GM23338 (cell line): ENCODE measurements at regions not wholly inside any gene's neighbourhood (a gene's known extent, or its start where the extent isn't known, plus 50 kb on each side); places are given as distances from the start of the nearest gene placed in this dataset.

Experiments
- ATAC-seq: fragments of 200-7000 bp; cut with Tn5 transposase; 3 replicates; pipeline ENCODE4 v1.9.1; 2020
- DNase-seq: peaks from one replicate; pipeline ENCODE4 v3.0.0-alpha.2; 2015; ENCODE audit warnings: low spot score
- H2AFZ ChIP-seq: fragments of 200-600 bp; sonication (generic); 2 replicates; pipeline ENCODE4 v1.8.0; 2016; ENCODE audit warnings: antibody characterized with exemption, mild to moderate bottlenecking, moderate library complexity
- H3F3A ChIP-seq: fragments of 200-600 bp; sonication (generic); replicated peaks from 2 replicates; pipeline ENCODE4 v1.8.0; 2017; ENCODE audit warnings: antibody characterized with exemption, mixed run types, low read depth
- H3K27ac ChIP-seq: fragments of 200-600 bp; sonication (generic); 2 replicates; pipeline ENCODE4 v1.6.1; 2016; ENCODE audit warnings: low read depth
- H3K27me3 ChIP-seq: fragments of 200-600 bp; sonication (generic); 2 replicates; pipeline ENCODE4 v1.8.0; 2016; ENCODE audit warnings: mild to moderate bottlenecking, mixed run types, moderate library complexity; ENCODE audit not compliant: insufficient read depth
- H3K36me3 ChIP-seq: fragments of 200-600 bp; sonication (generic); 2 replicates; pipeline ENCODE4 v1.8.0; 2016; ENCODE audit warnings: mild to moderate bottlenecking; ENCODE audit not compliant: insufficient read depth
- H3K4me1 ChIP-seq: fragments of 200-600 bp; sonication (generic); 2 replicates; pipeline ENCODE4 v1.8.0; 2016; ENCODE audit warnings: mild to moderate bottlenecking, moderate library complexity; ENCODE audit not compliant: insufficient read depth
- H3K4me2 ChIP-seq: fragments of 200-600 bp; sonication (generic); 2 replicates; pipeline ENCODE4 v1.7.1; 2017; ENCODE audit warnings: mixed run types
- H3K4me3 ChIP-seq: fragments of 200-600 bp; sonication (generic); 2 replicates; pipeline ENCODE4 v1.6.1; 2016; ENCODE audit warnings: mixed run types
- H3K79me2 ChIP-seq: fragments of 200-600 bp; sonication (generic); replicated peaks from 2 replicates; pipeline ENCODE4 v1.8.0; 2017; ENCODE audit warnings: mild to moderate bottlenecking; ENCODE audit not compliant: insufficient read depth
- H3K9me2 ChIP-seq: fragments of 200-600 bp; sonication (generic); 2 replicates; pipeline ENCODE4 v1.8.0; 2017; ENCODE audit not compliant: insufficient read depth
- H4K20me1 ChIP-seq: fragments of 200-600 bp; sonication (generic); replicated peaks from 2 replicates; pipeline ENCODE4 v1.8.0; 2017; ENCODE audit warnings: mild to moderate bottlenecking; ENCODE audit not compliant: insufficient read depth
- H3K27ac Mint-ChIP-seq: 2 replicates; pipeline ENCODE4 v1.8.0; 2020; ENCODE audit warnings: inconsistent platforms, mild to moderate bottlenecking, moderate library complexity, mixed read lengths
- H3K27me3 Mint-ChIP-seq: 3 replicates; pipeline ENCODE4 v1.8.0; 2022; ENCODE audit warnings: low read depth, mild to moderate bottlenecking, moderate library complexity, mixed read lengths, inconsistent platforms; ENCODE audit not compliant: insufficient read depth, poor library complexity
- H3K36me3 Mint-ChIP-seq: 3 replicates; pipeline ENCODE4 v1.8.0; 2021; ENCODE audit warnings: low read depth, mild to moderate bottlenecking, inconsistent platforms, moderate library complexity, mixed read lengths
- H3K4me1 Mint-ChIP-seq: 3 replicates; pipeline ENCODE4 v1.8.0; 2020; ENCODE audit warnings: mild to moderate bottlenecking, inconsistent platforms, mixed read lengths
- H3K4me3 Mint-ChIP-seq: 3 replicates; pipeline ENCODE4 v1.8.0; 2021; ENCODE audit warnings: moderate library complexity, mild to moderate bottlenecking, inconsistent platforms, mixed read lengths
- H3K9me3 Mint-ChIP-seq: 3 replicates; pipeline ENCODE4 v1.8.0; 2020; ENCODE audit warnings: moderate library complexity, mild to moderate bottlenecking, inconsistent platforms, mixed read lengths
- EZH2 ChIP-seq: fragments of 200-600 bp; sonication (generic); IDR thresholded peaks from one replicate; pipeline ENCODE4 v1.8.0; 2017; ENCODE audit warnings: antibody characterized with exemption, mild to moderate bottlenecking, low read depth; ENCODE audit not compliant: unreplicated experiment
- POLR2AphosphoS5 ChIP-seq: IDR thresholded peaks from 2 replicates; pipeline ENCODE4 v1.6.1; 2016; ENCODE audit warnings: antibody characterized with exemption, low read depth
- ZNF331 ChIP-seq: fragments of 250-450 bp; sonication (Bioruptor Pico); IDR thresholded peaks from 2 replicates; pipeline ENCODE4 v1.5.0; 2020; ENCODE audit warnings: low read depth, mild to moderate bottlenecking, moderate library complexity
- TF ChIP-seq, protein P1 (sequence below): IDR thresholded peaks from one replicate; pipeline ENCODE4 v1.6.1; 2018; ENCODE audit warnings: antibody characterized with exemption; ENCODE audit not compliant: unreplicated experiment
- TF ChIP-seq, protein P2 (sequence below): IDR thresholded peaks from 2 replicates; pipeline ENCODE4 v1.6.1; 2016; ENCODE audit warnings: antibody characterized with exemption
- TF ChIP-seq, protein P3 (sequence below), 2 experiments: fragments of 200-600 bp in 1 of 2; sonication (generic) in 1 of 2; conservative IDR thresholded peaks; 2 replicates each; pipeline versions ENCODE4 v1.5.1 to v1.6.1; 2016 to 2017; ENCODE audit warnings: antibody characterized with exemption in 2 of 2, low read depth in 2 of 2, mild to moderate bottlenecking in 2 of 2, moderate library complexity in 1 of 2

DNA sequence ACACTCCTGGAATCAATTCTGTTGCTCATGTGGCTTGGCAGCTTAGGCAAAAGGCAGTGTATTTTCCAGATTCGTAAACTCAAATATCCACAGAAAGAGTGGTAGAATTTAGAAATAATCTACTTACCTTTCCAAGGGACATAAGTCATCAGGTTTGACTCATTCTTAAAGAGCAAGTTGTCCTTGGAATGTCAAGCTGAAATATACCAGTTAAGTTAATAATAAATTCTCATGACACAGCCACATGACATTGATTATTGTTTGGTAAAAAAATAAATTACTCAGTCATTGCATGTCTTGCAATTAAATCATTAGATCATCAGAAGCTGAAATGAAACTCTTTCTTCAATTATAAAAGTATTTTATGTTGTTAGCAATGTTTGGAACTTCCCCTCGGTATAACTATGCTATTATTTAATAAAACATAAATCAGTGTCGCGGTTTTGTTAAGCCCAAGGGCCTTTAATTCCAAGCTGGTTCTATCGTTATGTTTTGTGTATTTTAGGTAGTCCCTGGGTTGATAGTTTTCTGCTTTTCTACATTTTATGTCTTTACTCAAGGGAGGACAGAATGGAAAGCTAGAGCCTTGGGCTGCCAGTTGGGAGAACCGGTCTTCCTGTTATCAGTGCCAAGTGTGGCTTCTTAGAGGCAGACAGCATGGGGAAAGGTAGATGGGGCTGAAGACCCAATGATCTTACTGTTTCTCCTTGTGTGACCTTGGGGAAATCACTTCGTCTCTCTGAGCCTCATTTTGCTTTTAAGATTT, 79.3 kb upstream of the PRLR start (continued):
- TF ChIP-seq, protein P1, sequence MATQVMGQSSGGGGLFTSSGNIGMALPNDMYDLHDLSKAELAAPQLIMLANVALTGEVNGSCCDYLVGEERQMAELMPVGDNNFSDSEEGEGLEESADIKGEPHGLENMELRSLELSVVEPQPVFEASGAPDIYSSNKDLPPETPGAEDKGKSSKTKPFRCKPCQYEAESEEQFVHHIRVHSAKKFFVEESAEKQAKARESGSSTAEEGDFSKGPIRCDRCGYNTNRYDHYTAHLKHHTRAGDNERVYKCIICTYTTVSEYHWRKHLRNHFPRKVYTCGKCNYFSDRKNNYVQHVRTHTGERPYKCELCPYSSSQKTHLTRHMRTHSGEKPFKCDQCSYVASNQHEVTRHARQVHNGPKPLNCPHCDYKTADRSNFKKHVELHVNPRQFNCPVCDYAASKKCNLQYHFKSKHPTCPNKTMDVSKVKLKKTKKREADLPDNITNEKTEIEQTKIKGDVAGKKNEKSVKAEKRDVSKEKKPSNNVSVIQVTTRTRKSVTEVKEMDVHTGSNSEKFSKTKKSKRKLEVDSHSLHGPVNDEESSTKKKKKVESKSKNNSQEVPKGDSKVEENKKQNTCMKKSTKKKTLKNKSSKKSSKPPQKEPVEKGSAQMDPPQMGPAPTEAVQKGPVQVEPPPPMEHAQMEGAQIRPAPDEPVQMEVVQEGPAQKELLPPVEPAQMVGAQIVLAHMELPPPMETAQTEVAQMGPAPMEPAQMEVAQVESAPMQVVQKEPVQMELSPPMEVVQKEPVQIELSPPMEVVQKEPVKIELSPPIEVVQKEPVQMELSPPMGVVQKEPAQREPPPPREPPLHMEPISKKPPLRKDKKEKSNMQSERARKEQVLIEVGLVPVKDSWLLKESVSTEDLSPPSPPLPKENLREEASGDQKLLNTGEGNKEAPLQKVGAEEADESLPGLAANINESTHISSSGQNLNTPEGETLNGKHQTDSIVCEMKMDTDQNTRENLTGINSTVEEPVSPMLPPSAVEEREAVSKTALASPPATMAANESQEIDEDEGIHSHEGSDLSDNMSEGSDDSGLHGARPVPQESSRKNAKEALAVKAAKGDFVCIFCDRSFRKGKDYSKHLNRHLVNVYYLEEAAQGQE = no peak

DNA sequence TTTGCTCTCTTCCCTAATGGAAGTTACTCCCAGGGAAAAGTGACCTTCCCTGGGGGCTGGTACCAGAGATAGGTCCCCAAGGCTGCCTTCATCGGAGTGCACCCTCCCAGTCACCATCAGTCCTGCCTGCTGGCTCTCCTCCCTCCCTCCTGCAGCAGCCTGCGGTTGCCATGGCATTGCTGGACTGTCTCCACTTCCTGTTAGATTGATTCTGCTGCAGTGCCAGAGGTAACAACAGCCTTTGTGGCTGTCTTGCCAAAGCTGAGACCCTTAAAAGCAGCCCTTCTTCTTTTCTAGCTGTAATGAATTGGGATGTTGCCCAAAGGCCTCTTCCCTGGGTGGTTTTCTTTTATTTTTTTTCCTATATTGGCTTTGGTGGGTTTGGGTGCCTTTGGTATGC, 78.1 kb upstream of the PRLR start:
- Histone ChIP-seq H3K79me2 (no peaks in the 10 kb centered on the region), H3K4me1 (no peaks in the 10 kb centered on the region; the same call in 1 of the 2 replicates), H3K9me2 (no peaks in the 10 kb centered on the region), H3K27ac (no peak overlapping the region), H4K20me1 (no peaks in the 10 kb centered on the region), H2AFZ (peak overlapping the region; percentile 90), H3K27me3 (no peaks in the 10 kb centered on the region), H3F3A (no peaks in the 10 kb centered on the region), H3K36me3 (no peaks in the 10 kb centered on the region), H3K4me2 (no peak overlapping the region), H3K4me3 (no peak overlapping the region)
- H3K4me1 Mint-ChIP-seq = peaks cover 6% of the 10 kb centered on the region
- H3K9me3 Mint-ChIP-seq = no peaks in the 10 kb centered on the region
- H3K4me3 Mint-ChIP-seq = no peak overlapping the region
- H3K27ac Mint-ChIP-seq = peak overlapping the region; percentile 53; the same call in 1 of the 2 replicates
- ATAC-seq (peak; percentile 50; the same call in 2 of the 3 replicates), DNase-seq (peak; percentile 16)
- no peak for TF ChIP-seq ZNF331 (CRISPR knock-in tag)
- H3K27me3 Mint-ChIP-seq = peaks cover 2% of the 10 kb centered on the region
- no peaks in the 10 kb centered on the region for H3K36me3 Mint-ChIP-seq

DNA sequence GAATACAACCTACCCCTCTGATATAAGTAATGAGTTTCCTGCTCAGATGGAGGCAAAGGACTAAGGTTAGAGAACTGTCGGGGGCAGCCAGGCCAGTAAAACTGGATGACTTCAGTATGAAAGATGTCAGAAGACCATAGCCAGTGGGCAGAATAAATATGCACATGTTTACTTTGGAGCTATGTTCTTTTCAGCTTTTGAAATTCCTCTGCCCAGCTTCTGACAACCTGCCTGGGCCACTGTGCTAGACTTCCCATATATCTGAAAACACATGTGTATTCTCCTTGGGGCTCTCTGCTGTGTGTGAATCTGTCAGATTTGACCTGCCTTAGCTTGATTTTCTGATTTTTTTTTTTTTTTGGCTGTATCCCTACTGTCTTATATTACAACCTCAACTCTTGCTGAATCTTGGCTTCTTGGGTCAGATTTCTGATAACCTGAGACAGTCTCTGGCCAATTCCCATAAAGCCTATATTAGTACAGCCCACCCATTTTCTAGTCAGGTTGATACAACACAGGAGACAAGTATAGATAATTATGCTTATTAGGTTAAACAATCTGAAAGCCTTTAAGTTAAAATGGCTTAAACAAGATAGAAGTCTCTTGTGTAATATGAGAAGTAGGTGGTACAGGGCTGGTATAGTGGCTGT, 76.6 kb upstream of the PRLR start:
- H3K9me3 Mint-ChIP-seq = no peaks in the 10 kb centered on the region
- Histone ChIP-seq H3K36me3 (no peaks in the 10 kb centered on the region), H3K27me3 (no peaks in the 10 kb centered on the region), H4K20me1 (no peaks in the 10 kb centered on the region), H3K9me2 (no peaks in the 10 kb centered on the region), H3K79me2 (no peaks in the 10 kb centered on the region), H2AFZ (no peak overlapping the region), H3K4me3 (no peak overlapping the region), H3K27ac (no peak overlapping the region), H3K4me2 (no peak overlapping the region), H3K4me1 (no peaks in the 10 kb centered on the region; the same call in 1 of the 2 replicates), H3F3A (no peaks in the 10 kb centered on the region)
- no peak overlapping the region for H3K27ac Mint-ChIP-seq
- H3K4me1 Mint-ChIP-seq = peaks cover 6% of the 10 kb centered on the region
- no peaks in the 10 kb centered on the region for H3K36me3 Mint-ChIP-seq
- DNase-seq (no peak), ATAC-seq (no peak)
- H3K4me3 Mint-ChIP-seq = no peak overlapping the region
- H3K27me3 Mint-ChIP-seq = peaks cover 2% of the 10 kb centered on the region
- no peak for TF ChIP-seq POLR2AphosphoS5
- TF ChIP-seq, protein P2, sequence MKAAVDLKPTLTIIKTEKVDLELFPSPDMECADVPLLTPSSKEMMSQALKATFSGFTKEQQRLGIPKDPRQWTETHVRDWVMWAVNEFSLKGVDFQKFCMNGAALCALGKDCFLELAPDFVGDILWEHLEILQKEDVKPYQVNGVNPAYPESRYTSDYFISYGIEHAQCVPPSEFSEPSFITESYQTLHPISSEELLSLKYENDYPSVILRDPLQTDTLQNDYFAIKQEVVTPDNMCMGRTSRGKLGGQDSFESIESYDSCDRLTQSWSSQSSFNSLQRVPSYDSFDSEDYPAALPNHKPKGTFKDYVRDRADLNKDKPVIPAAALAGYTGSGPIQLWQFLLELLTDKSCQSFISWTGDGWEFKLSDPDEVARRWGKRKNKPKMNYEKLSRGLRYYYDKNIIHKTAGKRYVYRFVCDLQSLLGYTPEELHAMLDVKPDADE = no peak
- TF ChIP-seq, protein P3, sequence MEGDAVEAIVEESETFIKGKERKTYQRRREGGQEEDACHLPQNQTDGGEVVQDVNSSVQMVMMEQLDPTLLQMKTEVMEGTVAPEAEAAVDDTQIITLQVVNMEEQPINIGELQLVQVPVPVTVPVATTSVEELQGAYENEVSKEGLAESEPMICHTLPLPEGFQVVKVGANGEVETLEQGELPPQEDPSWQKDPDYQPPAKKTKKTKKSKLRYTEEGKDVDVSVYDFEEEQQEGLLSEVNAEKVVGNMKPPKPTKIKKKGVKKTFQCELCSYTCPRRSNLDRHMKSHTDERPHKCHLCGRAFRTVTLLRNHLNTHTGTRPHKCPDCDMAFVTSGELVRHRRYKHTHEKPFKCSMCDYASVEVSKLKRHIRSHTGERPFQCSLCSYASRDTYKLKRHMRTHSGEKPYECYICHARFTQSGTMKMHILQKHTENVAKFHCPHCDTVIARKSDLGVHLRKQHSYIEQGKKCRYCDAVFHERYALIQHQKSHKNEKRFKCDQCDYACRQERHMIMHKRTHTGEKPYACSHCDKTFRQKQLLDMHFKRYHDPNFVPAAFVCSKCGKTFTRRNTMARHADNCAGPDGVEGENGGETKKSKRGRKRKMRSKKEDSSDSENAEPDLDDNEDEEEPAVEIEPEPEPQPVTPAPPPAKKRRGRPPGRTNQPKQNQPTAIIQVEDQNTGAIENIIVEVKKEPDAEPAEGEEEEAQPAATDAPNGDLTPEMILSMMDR (conservative IDR thresholded peaks at IDR 0.05; ENCODE audit: low read depth in 2 of 2) = no peak
- no peak for TF ChIP-seq EZH2
